ENCODE measurements at regions not wholly inside any gene's neighbourhood (a gene's known extent, or its start where the extent isn't known, plus 50 kb on each side); places are given as distances from the start of the nearest gene placed in this dataset.

DNA sequence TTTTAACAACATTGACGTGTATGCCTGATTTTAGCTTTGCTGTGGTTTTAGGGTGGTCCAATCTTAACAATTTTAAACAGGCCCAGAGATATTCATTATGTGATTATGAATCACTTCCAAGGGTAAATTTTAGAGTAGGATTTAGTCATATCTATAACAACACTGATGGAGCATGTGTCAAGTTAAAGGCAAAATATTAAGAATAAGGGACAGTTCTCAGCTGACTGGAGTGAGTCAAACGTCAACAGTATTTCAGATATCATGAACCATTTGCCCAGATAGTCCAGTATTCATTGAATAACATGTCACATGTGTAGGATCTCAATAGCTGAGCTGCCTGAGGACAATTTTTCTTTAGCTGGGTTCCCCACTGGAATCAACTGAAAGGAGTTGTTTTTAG is 61.3 kb upstream of the VCX2 start:
- DNase-seq: no peak
- intact Hi-C loops (cut with DNase I): no loop called here

- intact Hi-C loops (cut with DNase I): no loop called here
- no peak for DNase-seq
Observed at GRCh38 chrX:8233091-8233490, 62.0 kb upstream of the VCX2 start.

GRCh38 chrX:8235026-8235425 is 64.0 kb upstream of the VCX2 start:
- no peak for DNase-seq
- intact Hi-C loops (cut with DNase I): no loop called here

DNA sequence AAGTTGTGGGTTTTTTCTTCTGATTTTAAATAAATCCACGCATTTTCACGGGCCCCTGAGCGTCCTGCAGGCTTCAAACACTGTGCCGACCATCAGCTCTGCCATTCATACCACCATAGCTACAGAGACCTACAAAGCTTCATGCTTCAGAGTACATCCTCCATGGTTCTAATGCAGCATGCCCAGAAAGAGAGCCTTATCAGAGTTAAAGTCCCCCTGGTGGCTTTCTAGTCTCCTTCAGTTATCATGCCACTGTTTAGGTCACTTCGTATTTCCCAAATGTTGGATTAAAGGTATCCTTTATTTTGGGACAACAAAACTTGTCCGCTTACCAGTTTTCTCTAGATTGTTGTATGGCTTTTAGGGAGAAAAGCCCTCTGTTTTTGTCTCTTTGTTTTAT is 66.7 kb upstream of the VCX2 start:
- intact Hi-C loops (cut with DNase I): no loop called here

DNA sequence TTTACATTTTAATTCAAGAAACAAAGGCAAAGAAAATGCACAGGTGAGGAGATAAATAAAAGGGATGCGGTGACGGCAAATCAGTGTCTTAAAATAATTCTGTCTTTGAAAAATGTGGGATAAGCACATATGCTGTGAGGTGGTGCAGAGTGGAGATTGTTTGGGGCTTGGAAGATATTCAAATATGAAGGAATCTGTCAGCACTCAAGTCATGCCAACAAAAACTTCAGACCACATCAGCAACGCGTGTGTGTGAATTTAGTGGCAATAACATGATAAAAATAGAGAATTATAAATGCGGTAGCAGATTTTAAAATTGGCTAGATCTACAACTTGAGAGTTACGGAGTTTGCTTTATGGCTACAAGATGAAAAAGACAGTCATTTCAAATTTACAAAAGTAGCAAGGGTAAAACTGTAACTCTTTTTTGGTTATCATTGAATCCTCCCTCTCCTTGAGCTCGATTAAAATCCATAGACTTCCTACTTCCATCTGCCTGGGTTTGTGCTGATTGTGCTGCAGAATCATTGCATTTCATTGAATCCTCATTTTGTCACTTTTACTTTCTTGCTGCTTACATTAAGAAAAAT is 71.5 kb upstream of the VCX2 start:
- DNase-seq: no peak
- intact Hi-C loops (cut with DNase I): no loop called here

More for the DNA sequence above, 66.7 kb upstream of the VCX2 start:
- no peak for DNase-seq

DNA sequence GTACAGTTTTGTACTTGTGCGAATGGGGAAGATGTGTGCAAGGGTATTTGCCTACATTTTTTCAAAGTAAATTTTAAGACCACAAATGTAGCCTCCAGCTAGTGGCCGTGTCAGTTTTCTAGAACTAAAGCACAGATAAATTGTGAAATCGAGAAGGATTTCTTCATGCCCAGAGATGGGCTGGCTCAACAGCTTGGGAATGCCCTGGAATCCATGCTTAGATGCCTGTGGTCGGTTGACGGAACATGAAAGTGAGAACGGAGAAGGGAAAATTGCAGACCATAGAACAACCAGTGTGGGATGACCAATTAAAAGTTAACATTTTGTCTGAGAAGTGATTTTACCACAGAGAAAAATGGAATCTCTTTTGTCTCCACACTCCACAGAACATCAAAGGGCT is 73.2 kb upstream of the VCX2 start:
- intact Hi-C loops (cut with DNase I): no loop called here
- DNase-seq: no peak

DNA sequence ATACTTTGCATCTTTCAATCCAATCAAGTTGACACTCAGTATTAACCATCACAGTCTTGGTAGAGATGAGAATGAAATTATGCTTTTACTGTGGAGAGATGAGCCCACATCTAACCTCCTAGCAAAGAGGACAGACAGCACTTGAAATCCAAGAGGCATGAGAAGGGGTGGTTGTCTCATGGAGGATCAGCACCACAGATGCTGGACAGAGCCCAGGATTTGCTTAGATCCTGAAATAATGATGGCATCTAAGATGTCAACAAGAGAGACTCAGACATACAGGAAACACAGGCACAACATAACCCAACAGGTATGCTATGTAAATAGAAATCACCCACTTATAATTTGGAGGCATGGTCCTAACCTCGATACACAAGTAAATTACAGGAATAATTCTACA is 74.3 kb upstream of the VCX2 start:
- no peak for DNase-seq
- intact Hi-C loops (cut with DNase I): no loop called here

GRCh38 chrX:8253096-8253495 is 82.0 kb upstream of the VCX2 start:
- no peak for DNase-seq
- intact Hi-C loops (cut with DNase I): no loop called here

- intact Hi-C loops (cut with DNase I): no loop called here
- no peak for DNase-seq
Observed at GRCh38 chrX:8254401-8254800, 83.3 kb upstream of the VCX2 start.

DNA sequence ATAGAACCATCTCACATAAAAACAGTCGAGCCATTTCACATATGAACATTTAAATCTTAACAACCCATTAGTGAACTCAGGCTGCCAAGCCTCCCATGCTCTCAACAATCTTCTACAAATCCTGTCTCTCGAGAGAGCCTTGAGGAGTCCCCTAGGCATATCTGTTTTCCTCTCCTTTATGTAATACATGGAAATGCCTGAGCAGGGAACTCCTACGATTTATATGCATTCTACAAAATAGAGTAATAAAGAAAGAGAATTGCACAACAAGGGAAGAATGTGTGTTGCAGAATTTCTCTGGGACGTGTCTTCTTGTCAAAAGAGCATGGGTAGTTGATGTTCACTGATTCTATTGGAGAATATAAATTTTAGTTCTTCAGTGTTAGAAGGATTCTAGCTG is 101.8 kb upstream of the VCX2 start:
- no peak for DNase-seq
- intact Hi-C loops (cut with DNase I): no loop called here

DNA sequence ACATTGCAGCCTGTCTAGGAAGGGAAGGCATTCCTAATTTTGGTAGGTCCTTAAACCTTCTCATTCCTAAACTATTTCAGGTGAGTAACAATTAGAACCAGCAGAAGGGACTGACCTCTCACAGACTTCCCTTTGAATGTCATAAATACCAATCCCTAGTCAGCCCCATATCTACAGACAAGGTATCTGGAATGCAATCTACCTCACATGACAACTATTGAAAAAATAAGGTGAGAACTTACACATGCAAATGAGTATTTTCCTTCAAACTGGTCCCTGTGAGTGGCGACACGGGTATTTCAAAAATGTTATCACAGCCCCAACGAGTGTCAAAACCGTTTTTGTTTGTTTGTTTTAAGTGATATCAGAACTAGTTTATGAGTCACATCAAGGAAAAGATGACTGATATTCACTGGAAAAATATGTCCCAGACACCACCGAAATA is 102.4 kb upstream of the VCX2 start:
- no peak for DNase-seq
- intact Hi-C loops (cut with DNase I): no loop called here

- no peak for DNase-seq
- intact Hi-C loops (cut with DNase I): no loop called here
Observed at GRCh38 chrX:8274170-8274569, 103.1 kb upstream of the VCX2 start.

DNA sequence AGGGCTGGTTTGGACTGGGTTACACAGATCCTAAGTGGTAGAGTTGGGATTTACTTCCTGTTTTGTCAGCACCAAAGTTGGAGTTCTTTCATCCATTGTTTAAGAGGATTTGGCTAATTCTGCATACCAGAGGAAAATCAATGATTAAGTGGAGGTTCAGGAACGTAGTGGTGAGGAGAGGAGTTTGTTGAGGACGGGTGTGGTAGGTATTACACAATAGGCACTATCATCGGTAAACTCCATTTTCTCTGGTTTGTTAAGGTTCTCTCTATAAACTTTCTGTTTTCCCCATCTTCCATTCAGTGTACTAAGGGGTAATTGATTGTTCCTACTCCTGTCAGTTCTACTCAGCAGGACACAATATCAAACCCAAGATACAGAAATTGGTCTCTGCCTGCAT is 107.5 kb upstream of the VCX2 start:
- no peak for DNase-seq
- intact Hi-C loops (cut with DNase I): no loop called here

GRCh38 chrX:8279323-8279722 is 108.3 kb upstream of the VCX2 start:
- DNase-seq: no peak
- intact Hi-C loops (cut with DNase I): no loop called here

DNA sequence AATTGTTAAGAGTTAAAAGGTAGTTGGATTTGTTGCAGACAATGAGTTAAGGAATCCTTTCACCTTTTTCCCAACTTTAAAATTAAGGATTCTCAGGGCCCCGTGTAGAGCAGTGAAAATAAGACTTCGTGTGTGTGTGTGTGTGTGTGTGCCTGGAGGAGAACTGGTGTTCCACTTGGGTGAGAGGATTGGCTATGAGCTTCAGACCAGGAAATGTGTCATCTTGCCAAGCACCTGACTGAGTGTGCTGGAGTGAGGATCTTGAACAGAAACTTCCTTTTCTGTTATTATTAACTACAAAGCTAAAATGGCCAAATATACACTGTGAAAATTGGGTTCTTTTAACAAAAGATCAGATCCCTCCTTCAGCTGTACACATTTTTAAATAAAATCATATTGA is 113.1 kb upstream of the VCX2 start:
- no peak for DNase-seq
- intact Hi-C loops (cut with DNase I): no loop called here

- intact Hi-C loops (cut with DNase I): no loop called here
- DNase-seq: no peak
Observed at GRCh38 chrX:8288590-8288989, 117.5 kb upstream of the VCX2 start.

DNA sequence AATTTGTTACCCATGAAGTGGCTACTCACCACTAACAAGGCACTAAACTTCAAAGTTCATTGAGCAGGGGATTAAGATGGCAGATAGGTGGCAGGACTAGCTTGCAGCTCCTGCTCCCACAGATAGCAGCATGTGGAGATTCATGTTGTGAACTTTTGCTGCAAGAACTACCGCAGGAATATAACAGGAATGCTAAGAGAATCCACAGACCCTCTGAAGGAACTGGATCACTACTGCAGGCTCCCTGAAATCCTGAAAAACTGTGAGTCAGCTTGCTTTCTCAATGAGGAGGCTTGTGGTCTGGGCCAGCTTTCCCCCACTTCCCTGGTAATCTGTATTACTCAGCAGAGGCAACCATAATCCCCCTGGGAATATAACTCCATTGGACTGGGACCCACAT is 118.5 kb upstream of the VCX2 start:
- no peak for DNase-seq
- intact Hi-C loops (cut with DNase I): no loop called here

DNA sequence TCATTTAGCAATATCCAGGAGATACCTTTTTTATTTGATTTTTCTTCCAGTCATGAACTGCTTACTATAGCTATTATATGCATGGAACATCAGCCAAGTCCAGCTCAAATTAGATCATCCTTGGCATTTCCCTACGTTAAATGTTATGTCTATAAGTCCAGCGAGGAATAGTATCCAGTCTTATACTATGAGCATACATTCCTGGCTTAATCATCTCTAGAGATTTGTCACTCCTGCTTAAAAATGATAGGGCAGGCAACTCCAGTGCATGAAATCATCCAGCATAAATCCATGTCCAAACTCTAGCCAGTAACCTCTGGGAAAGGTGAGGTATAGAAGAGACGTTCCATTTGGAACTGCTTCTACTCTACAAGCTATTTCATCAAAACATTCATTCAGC is 126.7 kb upstream of the VCX2 start:
- intact Hi-C loops (cut with DNase I): no loop called here
- DNase-seq: no peak

DNA sequence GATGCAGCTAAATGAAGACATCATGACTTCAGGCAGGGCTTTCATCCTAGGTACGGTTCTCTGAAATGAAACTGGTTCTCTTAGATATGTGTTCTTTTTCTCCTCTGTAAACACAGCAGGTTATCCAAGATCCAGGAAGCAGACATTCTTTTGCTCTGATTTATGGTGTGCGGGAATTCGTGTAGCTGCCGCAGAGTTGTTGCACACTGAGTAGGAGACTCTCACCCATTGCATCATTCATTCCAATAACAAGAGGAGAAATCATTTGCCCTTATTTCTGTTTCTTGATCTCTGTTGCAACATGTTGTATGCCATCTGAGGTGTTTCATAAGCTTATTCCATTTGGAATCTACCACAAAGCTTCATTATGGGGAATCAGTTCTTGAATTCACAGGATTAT is 133.6 kb upstream of the VCX2 start:
- intact Hi-C loops (cut with DNase I): no loop called here
- DNase-seq: no peak

- no peak for DNase-seq
- intact Hi-C loops (cut with DNase I): no loop called here
Observed at GRCh38 chrX:8305350-8305749, 134.3 kb upstream of the VCX2 start.

DNA sequence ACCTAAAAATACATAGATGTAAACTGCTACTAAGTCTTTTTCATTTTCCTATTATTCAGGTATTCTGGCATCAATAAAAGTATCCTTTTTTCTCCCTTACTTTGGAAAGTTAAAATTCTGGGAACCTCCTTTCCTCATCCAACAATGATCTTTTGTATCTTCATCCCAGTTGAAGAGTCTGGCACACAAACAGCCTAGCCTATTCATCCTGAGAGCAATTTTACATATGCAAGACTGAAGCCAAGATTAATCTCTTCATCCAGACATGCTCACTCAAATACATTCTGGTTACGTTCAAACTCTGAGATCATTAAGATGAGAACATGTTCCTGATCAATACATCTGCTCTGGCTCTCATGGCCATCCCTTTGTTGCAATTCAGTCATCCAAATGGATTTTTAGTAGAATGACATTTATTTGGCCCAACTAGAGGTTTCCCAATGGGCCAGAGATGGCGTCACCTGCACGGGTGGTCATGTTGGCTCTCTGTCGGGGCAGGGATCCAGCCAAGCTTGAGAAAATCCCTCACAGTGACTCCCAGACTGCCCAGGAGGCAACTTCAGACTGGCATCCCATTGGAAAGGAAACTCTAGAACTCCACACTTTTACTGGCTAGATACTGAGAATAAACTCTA is 135.3 kb upstream of the VCX2 start:
- DNase-seq: peak in 2 of 10 donors; percentile 12 to 16
- intact Hi-C loops (cut with DNase I): no loop called here

GRCh38 chrX:8310409-8310808 is 139.3 kb upstream of the VCX2 start:
- DNase-seq: no peak
- intact Hi-C loops (cut with DNase I): no loop called here

GRCh38 chrX:8313844-8314243 is 142.8 kb upstream of the VCX2 start:
- DNase-seq: no peak
- intact Hi-C loops (cut with DNase I): no loop called here

All from posterior cingulate gyrus (tissue), 11 donors.